ENCODE measurements at regions not wholly inside any gene's neighbourhood (a gene's known extent, or its start where the extent isn't known, plus 50 kb on each side); places are given as distances from the start of the nearest gene placed in this dataset.

GRCh38 chr12:125919856-125920470 is 854.7 kb downstream of the AACS start:
- no peak for DNase-seq

- no peak for DNase-seq
Measured at GRCh38 chr12:125922330-125922729, 857.1 kb downstream of the AACS start.

- no peak for DNase-seq
Measured at GRCh38 chr12:125936502-125936901, 871.3 kb downstream of the AACS start.

- no peak for DNase-seq
Measured at GRCh38 chr12:125944446-125944845, 879.2 kb downstream of the AACS start.

- DNase-seq, result no peak
Measured at GRCh38 chr12:125949471-125949870, 884.2 kb downstream of the AACS start.

DNA sequence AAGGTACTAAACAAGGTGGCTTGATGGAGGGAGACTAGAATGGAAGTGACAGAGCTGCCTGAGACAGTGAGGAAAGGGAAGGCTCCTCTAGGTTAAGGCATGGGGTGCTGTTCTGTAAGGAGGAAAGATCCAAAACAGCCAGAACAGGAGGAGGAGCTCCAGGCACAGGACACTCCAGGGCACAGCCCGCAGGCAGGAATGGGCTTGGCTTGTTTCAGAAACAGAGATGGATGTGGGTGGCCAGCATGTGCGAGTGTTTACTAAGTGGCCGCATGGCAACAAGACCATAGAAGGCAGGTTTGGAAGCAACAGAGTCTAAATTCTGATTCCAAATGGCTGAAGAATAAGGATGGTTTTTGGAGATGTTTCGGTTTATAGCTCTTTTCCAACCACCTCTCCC is 889.1 kb downstream of the AACS start:
- DNase-seq, result no peak

DNA sequence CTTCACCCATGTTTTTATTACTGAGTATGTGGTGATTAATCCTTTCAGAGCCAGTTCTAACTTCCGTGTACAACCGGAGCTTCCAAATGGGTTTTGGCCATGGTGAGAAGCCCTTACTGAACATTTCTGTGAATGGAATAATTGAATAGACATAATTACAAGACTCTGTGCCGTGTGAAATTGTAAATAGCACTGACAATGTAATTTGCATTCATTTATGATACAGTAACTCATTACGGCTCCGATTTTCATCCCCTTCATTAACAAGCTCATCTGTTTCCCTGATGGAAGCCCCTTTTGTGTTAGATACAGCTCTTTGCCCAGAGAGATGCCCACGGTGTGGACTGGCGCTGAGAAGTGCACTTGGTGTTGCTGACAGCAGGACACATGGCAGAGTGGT is 891.0 kb downstream of the AACS start:
- no peak for DNase-seq

DNA sequence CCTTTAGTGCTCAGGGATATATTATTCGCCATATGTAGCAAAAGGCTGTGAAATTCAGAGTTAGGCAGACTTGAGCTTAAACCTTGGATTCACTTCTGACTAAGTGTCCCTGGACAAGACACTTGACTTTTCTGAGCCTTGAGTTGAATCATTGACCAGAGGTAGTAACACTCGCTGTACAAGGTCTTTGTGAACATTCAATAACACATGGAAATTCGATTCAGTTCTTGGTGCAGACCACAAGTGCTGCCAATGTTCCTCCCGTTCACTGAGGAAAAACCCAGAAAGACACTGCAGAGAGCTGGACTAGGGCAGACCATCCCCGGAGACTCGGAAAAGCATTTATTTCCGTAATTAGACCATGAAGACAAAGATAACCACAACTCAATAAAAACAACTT is 901.4 kb downstream of the AACS start:
- no peak for DNase-seq

DNA sequence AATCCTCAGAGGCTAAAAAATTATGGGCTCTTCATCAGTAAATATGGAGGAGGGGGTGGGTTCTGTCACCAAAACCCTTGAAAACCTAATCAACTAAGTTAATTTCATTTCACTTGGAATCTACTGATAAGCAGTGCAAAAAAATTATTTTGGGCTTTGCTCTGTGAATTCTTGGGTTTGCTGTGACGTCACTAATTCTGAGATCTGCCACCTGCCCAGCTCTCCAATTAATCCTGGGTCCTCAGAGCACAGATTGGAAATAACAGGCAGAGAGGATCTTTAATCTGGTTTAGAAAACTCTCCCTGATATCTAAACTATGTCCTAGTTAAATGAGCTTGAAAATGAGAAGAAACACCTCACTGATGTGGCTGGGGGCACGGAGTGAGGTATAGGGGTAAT is 903.2 kb downstream of the AACS start:
- no peak for DNase-seq

DNA sequence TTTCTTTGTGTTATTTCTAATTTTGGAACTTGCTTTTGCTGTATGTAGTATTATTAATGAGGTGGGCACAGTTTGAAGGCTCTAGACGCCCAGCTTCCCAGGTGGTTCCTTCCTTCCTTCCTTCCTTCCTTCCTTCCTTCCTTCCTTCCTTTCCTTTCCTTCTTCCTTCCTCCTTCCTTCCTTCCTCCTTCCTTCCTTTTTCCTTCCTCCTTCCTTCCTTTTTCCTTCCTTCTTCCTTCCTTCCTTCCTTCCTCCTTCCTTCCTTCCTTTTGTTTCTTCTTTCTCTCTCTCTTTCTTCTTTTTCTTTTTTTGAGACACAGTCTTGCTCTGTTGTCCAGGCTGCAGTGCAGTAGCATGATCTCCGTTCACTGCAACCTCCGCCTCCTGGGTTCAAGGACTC is 906.7 kb downstream of the AACS start:
- no peak for DNase-seq

GRCh38 chr12:125978286-125978685 is 913.1 kb downstream of the AACS start:
- DNase-seq, result no peak

DNA sequence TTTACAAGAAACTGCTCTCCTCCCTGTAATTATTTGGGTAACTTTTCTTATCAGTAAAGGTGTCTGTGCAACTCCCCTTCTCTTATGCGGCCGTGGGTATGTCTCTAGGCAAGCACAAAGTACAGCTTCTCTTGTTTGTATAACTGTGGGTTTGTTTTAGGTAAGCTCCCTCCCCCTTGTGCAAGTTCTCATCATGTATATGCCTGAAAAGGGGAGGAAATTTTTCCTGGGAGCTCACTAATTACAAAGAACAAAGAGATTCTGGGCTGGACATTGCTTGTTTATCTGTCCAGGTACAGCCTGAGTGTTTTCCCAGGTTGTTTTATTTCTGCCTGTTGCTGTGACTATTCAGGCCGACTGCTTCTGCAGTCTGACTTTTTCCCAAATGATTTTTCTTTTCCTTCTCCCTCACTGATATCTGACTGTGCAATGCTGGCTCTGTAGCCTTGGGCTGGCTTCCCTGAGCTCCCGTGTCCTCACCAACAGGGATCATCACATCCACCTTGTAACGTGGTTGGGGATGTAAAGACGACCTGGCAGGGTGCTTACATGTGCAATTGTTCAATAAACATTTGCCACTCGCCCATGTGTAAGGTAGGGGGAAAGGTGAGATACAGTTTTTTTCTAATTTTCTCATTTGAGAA is 916.5 kb downstream of the AACS start:
- DNase-seq, result no peak

DNA sequence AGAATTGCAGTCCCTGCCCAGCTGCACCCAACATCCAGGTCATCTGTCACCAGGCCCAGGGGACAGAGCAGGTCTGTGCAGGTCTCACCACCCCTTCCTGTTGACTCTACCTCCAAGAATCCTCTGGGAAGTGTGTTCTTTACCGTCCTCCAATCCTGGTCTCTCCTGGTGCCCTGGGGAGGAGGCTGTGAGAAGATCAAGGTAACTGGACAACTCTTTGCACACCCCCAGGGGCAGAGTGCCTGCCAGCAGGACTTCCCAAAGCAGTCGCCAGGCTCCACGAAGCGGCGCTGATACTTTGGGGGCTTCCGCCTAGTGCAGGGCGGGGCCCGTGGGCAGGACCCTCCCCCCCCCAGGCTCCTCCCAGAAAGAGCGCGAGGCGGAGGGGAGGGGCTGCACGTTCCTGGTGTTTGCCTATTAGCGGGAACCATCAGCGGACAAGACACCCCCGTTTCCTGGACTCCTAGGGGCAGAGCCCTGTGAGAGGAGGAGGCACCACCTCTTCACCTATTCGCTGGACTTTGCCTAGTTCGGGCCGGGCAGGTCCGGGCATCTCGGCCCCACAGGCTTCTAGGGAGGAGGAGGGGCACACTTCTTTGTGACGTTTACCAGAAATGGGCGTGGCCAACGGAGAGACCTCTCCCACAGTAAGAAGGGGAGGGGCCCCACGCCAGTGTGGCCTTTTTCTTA is 918.0 kb downstream of the AACS start:
- DNase-seq, result no peak

- no peak for DNase-seq
Measured at GRCh38 chr12:125983784-125984500, 918.7 kb downstream of the AACS start.

DNA sequence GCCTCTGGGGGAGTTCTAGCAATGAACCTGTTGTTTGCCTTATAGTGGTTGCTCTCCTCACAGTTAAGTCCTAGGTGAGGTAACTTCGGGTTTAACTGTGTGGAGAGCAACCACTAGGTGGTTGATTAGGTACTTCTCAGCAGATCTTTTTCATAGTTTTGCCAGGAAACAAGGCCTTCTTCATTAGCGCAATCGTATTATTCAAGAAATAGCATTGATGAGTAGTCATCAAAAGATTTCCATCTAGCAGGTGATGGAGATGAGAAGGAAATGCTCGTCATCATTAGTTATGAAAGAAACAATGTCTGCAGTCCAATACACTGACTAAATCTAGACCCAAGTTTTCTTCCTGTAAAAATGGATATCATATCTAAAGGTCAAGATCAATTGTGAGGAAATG is 923.3 kb downstream of the AACS start:
- DNase-seq, result no peak

DNA sequence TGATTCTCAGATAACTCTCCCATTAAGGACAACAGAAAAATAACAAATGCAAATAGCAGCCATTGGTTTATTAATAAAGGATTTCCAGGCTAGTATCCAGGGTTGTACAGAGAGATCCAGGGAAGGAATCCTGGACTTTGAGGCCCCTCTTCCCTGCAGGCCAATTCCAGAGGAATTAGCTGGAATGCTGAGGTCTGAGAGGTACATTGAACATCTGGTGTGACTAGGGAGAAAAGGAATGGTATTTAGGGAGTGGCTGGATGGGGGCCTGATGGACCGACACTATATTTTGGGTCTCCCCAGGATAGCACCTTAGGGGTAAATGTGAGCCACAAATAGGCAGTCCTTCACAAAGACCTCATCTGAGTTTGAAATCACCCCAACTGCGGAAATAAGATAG is 924.5 kb downstream of the AACS start:
- no peak for DNase-seq

DNA sequence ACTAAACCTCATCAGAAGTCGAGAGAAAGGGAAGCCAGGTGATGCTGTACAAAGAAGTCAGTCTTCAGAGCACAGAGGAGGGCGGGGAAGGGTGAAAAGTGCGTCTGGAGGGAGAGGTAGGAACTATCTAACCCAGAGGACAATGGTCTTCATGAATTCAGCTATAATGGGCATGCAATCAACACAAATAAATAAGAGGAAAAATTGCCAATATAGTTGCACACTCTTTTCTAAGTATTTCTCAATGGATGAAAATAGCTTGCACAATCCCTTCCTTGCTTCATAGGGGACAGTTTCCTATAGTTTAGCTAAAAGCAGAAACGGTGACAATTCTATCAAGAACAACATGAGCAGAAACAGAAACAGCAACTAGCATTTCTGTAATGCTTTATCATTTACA is 931.2 kb downstream of the AACS start:
- DNase-seq, result no peak

GRCh38 chr12:125999628-126000027 is 934.4 kb downstream of the AACS start:
- DNase-seq, result no peak

GRCh38 chr12:126019385-126019784 is 954.1 kb downstream of the AACS start:
- DNase-seq, result no peak

- no peak for DNase-seq
Measured at GRCh38 chr12:126021675-126022074, 956.4 kb downstream of the AACS start.

DNA sequence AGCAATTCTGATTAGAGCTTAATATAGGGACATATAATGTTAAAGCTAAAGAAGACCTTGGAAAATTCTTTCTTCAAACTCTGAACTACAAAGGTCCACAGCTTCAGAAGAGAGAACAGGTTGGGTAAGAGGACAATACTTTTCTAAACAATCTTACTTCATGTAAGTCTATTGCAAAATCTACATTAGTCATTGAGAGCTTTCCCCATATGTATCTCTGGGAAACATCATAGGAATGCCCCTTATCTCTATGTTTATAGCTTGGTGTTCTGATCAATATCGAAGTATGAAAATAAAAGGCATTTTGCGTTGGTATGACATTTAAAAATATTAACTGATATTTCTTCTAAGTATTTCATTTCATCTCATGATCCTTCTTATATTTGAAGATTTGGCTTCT is 962.6 kb downstream of the AACS start:
- DNase-seq, result no peak

GRCh38 chr12:126030573-126030972 is 965.3 kb downstream of the AACS start:
- no peak for DNase-seq

- no peak for DNase-seq
Measured at GRCh38 chr12:126033751-126034150, 968.5 kb downstream of the AACS start.

DNA sequence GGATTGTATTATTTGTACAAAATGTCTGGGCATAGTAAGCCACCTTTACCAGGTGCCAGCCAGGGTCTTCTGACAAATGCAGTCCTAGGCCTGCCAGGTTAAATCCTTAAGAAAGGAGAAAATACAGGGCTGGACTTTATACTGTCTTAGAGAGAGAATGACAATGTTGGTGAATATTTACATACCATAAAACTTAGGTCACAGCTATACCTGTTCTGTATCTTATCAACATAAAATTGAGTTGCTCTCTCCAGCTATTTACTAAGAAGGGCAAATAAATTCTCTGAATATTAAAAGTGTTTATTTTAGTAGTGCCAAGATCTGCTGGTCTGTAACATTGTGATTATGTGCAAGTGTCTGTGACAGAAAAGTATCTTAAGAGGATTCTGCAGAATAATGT is 971.1 kb downstream of the AACS start:
- no peak for DNase-seq

All from activated CD8-positive, alpha-beta memory T cell treated with anti-CD3 and anti-CD28 coated beads, Interleukin-2, amount 50 U/mL, for 48 hours (primary cell).